GM10266 (cell line): ENCODE measurements at regions not wholly inside any gene's neighbourhood (a gene's known extent, or its start where the extent isn't known, plus 50 kb on each side); places are given as distances from the start of the nearest gene placed in this dataset.

ENCODE experiments used
- DNase-seq: peaks from one replicate; pipeline ENCODE4 v3.0.0; 2012; ENCODE audit errors: extremely low spot score
- CTCF ChIP-seq: IDR thresholded peaks from 2 replicates; pipeline ENCODE4 v1.5.1; 2012; ENCODE audit warnings: mild to moderate bottlenecking, low read depth; ENCODE audit not compliant: control insufficient read depth, insufficient read depth; ENCODE audit errors: missing control alignments

DNA sequence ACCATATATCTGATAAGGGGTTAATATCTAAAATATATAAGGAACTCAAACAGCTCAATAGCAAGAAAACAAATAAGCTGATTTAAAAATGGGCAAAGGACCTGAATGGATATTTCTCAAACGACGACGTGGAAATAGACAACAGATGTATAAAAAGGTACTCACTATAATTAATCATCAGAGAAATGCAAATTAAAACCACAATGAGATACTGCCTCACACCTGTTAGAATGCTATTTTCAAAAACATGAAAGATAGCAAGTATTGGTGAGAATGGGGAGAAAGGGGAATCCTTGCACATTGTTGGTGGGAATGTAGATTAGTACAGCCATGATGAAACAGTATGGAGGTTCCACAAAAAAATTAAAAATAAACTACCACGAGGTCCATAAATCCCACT lies 163.2 kb downstream of the DKK1 start:
- no peak for TF ChIP-seq CTCF
- DNase-seq = no peak

GRCh38 chr10:52479567-52479966 lies 165.5 kb downstream of the DKK1 start:
- DNase-seq = no peak
- no peak for TF ChIP-seq CTCF

DNA sequence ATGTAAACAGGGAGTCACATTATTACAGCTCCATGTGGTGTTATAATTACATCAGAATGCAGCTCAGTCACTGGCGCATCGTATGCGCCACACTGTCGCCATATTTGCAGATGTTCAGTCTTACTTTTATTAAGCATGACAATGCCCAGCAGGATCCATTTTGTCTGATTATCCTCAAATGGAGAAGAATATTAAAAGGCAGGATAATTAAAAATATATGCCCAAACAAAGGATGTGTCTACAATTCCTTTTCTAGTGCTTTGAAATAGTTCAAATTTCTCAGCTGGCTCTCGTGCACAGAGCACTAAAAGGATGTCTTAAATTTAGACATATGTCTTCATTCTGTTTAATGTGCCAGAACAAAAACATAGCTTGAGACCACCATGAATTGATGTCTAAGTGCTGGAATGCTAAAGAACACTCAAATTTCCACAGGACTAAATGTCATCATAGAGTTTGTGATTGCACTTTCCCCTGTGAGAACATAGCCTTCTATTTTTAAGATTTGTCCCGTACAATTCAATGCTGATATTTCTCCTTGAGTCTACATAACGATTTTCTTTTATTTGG lies 168.0 kb downstream of the DKK1 start:
- no peak for DNase-seq
- TF ChIP-seq CTCF = no peak

GRCh38 chr10:52483587-52483986 lies 169.5 kb downstream of the DKK1 start:
- no peak for DNase-seq
- no peak for TF ChIP-seq CTCF

DNA sequence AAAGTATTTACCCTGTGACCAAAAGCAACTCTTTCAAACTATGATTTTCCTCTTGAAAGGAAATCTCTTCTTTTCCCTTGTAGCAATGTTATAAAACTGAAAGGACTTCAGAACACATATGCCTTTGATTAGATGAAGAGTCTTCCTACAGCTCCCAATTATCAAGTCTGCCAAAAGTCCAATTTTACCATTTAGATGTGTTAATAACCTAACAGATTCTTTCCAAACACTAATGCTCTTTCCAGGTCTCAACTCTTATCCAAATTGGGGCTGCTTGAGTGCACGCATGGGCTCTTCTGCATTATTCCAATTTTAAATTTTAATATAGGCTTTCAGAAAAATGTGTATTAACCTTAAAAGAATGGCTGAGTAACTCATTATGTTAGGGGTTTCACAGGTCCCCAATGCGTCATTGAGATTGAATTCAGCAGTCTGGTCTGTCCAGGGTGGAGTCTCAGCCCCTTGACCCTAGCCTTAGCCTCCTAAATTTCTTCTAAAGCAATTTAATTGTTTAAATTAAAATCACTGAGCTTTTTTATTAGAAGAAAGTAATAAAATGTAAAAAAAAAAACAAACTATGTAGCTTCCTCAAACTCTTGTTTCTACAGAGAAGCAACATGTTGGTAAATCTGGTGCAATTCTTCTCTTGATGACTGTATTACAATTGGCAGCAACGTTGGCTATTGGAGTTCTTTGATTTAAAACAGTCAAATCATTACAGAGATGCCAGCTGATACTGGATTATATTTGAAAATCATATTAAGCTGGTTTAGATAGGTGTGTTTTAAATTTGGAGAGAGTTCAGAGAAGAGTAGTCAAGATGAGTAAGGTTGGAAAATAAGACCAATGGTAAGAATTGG lies 170.4 kb downstream of the DKK1 start:
- TF ChIP-seq CTCF = no peak
- no peak for DNase-seq

- TF ChIP-seq CTCF = no peak
- DNase-seq = no peak
Measured at GRCh38 chr10:52485462-52485861, 171.4 kb downstream of the DKK1 start.

DNA sequence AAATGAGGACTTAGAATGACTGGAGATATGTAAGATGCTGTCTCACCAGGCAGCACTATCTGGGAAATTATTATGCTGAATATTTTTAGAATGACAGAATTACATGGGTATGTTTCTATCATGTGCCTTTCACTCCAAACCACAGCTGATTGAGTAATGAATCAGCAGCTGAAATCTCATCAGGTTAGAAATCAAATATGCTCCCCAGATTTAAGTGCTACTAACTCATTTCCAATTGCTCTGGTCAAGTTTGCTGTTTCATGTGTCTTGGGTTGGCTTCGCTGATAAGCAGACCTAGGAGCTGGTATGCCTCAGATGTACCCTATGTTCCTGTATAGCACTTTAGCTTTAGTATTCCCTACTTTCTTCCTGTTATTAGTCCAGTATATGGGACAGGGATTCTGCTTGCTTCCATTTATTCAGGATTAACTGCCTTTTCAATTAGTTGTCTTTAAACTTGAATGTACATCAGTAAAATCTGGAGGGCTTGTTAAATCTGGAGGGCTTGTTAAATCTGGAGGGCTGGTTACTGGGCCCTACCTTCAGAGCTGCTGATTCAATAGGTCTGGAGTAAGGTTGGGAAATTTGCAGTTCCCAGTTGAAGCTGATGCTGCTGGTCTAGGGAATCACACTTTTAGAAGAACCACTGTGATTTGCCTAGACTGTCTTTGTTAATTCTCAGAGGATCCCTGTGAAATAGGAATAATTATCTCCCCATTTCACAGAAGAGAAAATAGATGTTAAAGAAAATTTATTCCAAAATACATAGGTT lies 172.9 kb downstream of the DKK1 start:
- no peak for DNase-seq
- TF ChIP-seq CTCF = no peak
